ENCODE measurements at regions not wholly inside any gene's neighbourhood (a gene's known extent, or its start where the extent isn't known, plus 50 kb on each side); places are given as distances from the start of the nearest gene placed in this dataset.

DNA sequence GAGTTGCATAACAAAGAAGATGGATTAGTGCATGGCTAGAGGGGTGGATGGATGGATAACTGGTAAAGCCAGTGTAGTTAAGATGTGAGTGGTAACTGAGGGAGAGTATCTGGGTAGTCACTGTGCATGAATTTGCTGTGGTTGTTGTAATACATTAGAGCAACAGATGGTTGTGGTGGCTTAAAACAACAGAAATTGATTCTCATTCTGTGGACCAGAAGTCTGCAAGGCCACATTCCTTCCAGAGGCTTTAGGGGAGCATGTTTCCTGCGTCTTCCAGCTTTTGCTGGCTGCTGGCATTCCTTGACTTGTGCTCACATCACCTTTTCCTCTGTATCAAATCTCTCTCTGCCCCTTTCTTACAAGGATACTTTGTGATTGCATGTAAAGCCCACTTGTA is 155.4 kb downstream of the ASB1 start:
- TF ChIP-seq, protein P1, sequence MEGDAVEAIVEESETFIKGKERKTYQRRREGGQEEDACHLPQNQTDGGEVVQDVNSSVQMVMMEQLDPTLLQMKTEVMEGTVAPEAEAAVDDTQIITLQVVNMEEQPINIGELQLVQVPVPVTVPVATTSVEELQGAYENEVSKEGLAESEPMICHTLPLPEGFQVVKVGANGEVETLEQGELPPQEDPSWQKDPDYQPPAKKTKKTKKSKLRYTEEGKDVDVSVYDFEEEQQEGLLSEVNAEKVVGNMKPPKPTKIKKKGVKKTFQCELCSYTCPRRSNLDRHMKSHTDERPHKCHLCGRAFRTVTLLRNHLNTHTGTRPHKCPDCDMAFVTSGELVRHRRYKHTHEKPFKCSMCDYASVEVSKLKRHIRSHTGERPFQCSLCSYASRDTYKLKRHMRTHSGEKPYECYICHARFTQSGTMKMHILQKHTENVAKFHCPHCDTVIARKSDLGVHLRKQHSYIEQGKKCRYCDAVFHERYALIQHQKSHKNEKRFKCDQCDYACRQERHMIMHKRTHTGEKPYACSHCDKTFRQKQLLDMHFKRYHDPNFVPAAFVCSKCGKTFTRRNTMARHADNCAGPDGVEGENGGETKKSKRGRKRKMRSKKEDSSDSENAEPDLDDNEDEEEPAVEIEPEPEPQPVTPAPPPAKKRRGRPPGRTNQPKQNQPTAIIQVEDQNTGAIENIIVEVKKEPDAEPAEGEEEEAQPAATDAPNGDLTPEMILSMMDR (IDR thresholded peaks at IDR 0.05; ENCODE audit: insufficient read depth, low read length, poor library complexity, severe bottlenecking), result no peak
- no peak for TF ChIP-seq EZH2phosphoT487 (conservative IDR thresholded peaks at IDR 0.05; ENCODE audit: low read length)
